B cell (primary cell): ENCODE measurements at regions not wholly inside any gene's neighbourhood (a gene's known extent, or its start where the extent isn't known, plus 50 kb on each side); places are given as distances from the start of the nearest gene placed in this dataset.

Experiments
- ATAC-seq: fragments of 200-7000 bp; cut with Tn5 transposase; one replicate; pipeline ENCODE4 v1.10.0; 2021; ENCODE audit warnings: low read depth, mild to moderate bottlenecking, moderate number of reproducible peaks, moderate library complexity
- CTCF ChIA-PET: fragments of 350-600 bp; sonication (Branson Sonifier 250); formaldehyde crosslinking; loops from one replicate; lab custom pipeline; 2021; ENCODE audit warnings: antibody characterized with exemption, inconsistent platforms; lab: Charles Lee
- POLR2A ChIA-PET: fragments of 350-600 bp; sonication (Branson Sonifier 250); formaldehyde crosslinking; loops from one replicate; lab custom pipeline; 2021; ENCODE audit warnings: antibody characterized with exemption; lab: Charles Lee
- DNase-seq: peaks from one replicate; pipeline ENCODE4 v3.0.0; 2013
- H2AFZ ChIP-seq: 2 replicates; pipeline ENCODE4 v1.6.1; 2012; ENCODE audit warnings: mild to moderate bottlenecking, low read depth, low read length; ENCODE audit not compliant: insufficient read depth, poor library complexity, severe bottlenecking
- H3K27ac ChIP-seq, 2 donors: 1 replicate in 1 of 2; 2 replicates in 1 of 2; pipeline ENCODE4 v1.5.1; 2012 to 2013; ENCODE audit warnings: low read length in 2 of 2, mild to moderate bottlenecking in 2 of 2, moderate library complexity in 1 of 2
- H3K27me3 ChIP-seq, 4 experiments: fragments of 200-600 bp in 1 of 4; sonication (generic) in 1 of 4; replicated peaks in 1 of 4; 1 replicate in 2 of 4; 2 replicates in 2 of 4; pipeline versions ENCODE4 v1.6.1 to v1.7.0; 2013 to 2016; ENCODE audit warnings: low read length in 3 of 4, mild to moderate bottlenecking in 2 of 4, mixed read lengths in 1 of 4, moderate library complexity in 1 of 4; ENCODE audit not compliant: insufficient read depth in 4 of 4, control insufficient read depth in 3 of 4; ENCODE audit errors: control extremely low read depth in 1 of 4
- H3K36me3 ChIP-seq, 2 experiments: replicated peaks in 1 of 2; 1 replicate in 1 of 2; 2 replicates in 1 of 2; pipeline versions ENCODE4 v1.6.1 to v1.7.1; 2013; ENCODE audit warnings: low read length in 1 of 2; ENCODE audit not compliant: insufficient read depth in 2 of 2, control insufficient read depth in 1 of 2; ENCODE audit errors: control extremely low read depth in 1 of 2, extremely low read depth in 1 of 2
- H3K4me1 ChIP-seq, 2 donors: fragments of 200-600 bp in 1 of 2; sonication (generic) in 1 of 2; 1 replicate in 1 of 2; 2 replicates in 1 of 2; pipeline versions ENCODE4 v1.5.1 to v1.6.1; 2013 to 2017; ENCODE audit warnings: low read length in 2 of 2; ENCODE audit not compliant: control insufficient read depth in 2 of 2, insufficient read depth in 2 of 2
- H3K4me2 ChIP-seq: replicated peaks from 2 replicates; pipeline ENCODE3; 2012; ENCODE audit warnings: mild to moderate bottlenecking, low read depth, low read length; ENCODE audit not compliant: poor library complexity, severe bottlenecking
- H3K4me3 ChIP-seq, 5 experiments: fragments of 200-600 bp in 1 of 5; sonication (generic) in 1 of 5; 1 replicate in 3 of 5; 2 replicates in 2 of 5; pipeline versions ENCODE4 v1.5.1 to v1.7.0; 2011 to 2016; ENCODE audit warnings: low read length in 4 of 5, mild to moderate bottlenecking in 4 of 5, low read depth in 2 of 5, control low read depth in 1 of 5, moderate library complexity in 1 of 5; ENCODE audit not compliant: insufficient read depth in 1 of 5; ENCODE audit errors: control extremely low read depth in 1 of 5, extremely low read depth in 1 of 5
- H3K79me2 ChIP-seq: fragments of 200-600 bp; sonication (generic); one replicate; pipeline ENCODE4 v1.6.0; 2016; ENCODE audit warnings: low read length; ENCODE audit not compliant: control insufficient read depth, insufficient read depth
- H3K9ac ChIP-seq: fragments of 200-600 bp; sonication (generic); 2 replicates; pipeline ENCODE4 v1.6.1; 2017; ENCODE audit warnings: mild to moderate bottlenecking, low read length, moderate library complexity
- H3K9me3 ChIP-seq, 3 donors: one replicate each; pipeline versions ENCODE4 v1.6.1 to v1.7.1; 2013; ENCODE audit warnings: low read length in 2 of 3; ENCODE audit not compliant: control insufficient read depth in 2 of 3, insufficient read depth in 1 of 3; ENCODE audit errors: control extremely low read depth in 1 of 3
- H4K20me1 ChIP-seq: 2 replicates; pipeline ENCODE4 v1.6.0; 2012; ENCODE audit warnings: mild to moderate bottlenecking, low read length; ENCODE audit not compliant: insufficient read depth, control insufficient read depth, poor library complexity, severe bottlenecking
- H3K27ac Mint-ChIP-seq: one replicate; pipeline ENCODE4 v1.8.0; 2021; ENCODE audit warnings: mixed read lengths
- H3K27me3 Mint-ChIP-seq: one replicate; pipeline ENCODE4 v1.8.0; 2021; ENCODE audit warnings: mixed read lengths
- H3K4me1 Mint-ChIP-seq: one replicate; pipeline ENCODE4 v1.8.0; 2021; ENCODE audit warnings: mixed read lengths
- H3K4me3 Mint-ChIP-seq: one replicate; pipeline ENCODE4 v1.8.0; 2021; ENCODE audit warnings: mixed read lengths
- H3K9me3 Mint-ChIP-seq: one replicate; pipeline ENCODE4 v1.8.0; 2022; ENCODE audit warnings: mixed read lengths; ENCODE audit not compliant: insufficient read depth
- EZH2 ChIP-seq: IDR thresholded peaks from 2 replicates; pipeline ENCODE4 v1.6.1; 2012; ENCODE audit warnings: borderline replicate concordance, low read depth, mild to moderate bottlenecking, moderate library complexity, low read length; ENCODE audit not compliant: insufficient read depth, poor library complexity, severe bottlenecking
- WGBS: methylation state at CpG from one replicate; pipeline ENCODE4 v1.1.5; 2013; ENCODE audit warnings: missing lambda C conversion rate; ENCODE audit not compliant: insufficient coverage; 5-methylcytosine and 5-hydroxymethylcytosine counted together
- intact Hi-C: fragments of 100-400 bp; cut with micrococcal nuclease; formaldehyde crosslinking; loops from one replicate; pipeline ENCODE4 v1.10.0; 2022
- TF ChIP-seq, protein P1 (sequence below): fragments of 200-600 bp; IDR thresholded peaks from one replicate; pipeline ENCODE4 v1.8.0; 2022; ENCODE audit warnings: antibody characterized with exemption, mild to moderate bottlenecking

DNA sequence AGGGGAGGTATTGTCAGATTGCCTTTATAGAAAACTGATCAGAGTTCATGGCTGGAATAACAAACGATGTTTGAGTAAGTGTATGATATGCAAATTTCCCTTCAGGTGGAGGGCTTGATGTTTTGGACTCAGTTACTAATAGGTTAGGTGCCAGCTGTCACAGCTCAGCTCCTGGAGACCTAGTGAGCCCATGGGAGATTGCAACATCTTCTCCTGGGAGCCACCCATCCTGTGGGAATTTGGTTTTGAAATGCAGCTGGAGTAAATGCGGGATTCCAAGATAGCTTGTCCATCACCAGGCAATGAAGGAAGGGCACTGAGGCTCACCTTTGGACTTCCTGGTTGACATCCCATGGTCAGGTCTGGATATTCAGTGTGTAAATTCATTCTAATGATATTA lies 211.4 kb upstream of the NRIP1 start:
- H3K4me1 ChIP-seq = no peaks in the 10 kb centered on the region
- intact Hi-C loops = no loop called here
- POLR2A ChIA-PET = no interaction called here
- H3K4me2 ChIP-seq = no peak overlapping the region
- no peaks in the 10 kb centered on the region for H3K27me3 ChIP-seq
- no peaks in the 10 kb centered on the region for H3K9me3 ChIP-seq
- no peaks in the 10 kb centered on the region for H4K20me1 ChIP-seq
- Mint-ChIP-seq H3K27me3 (no peaks in the 10 kb centered on the region), H3K27ac (no peak overlapping the region), H3K9me3 (no peaks in the 10 kb centered on the region), H3K4me1 (no peaks in the 10 kb centered on the region), H3K4me3 (no peak overlapping the region)
- no peaks in the 10 kb centered on the region for H3K36me3 ChIP-seq
- DNase-seq (no peak), ATAC-seq (no peak)
- H3K9ac ChIP-seq = no peak overlapping the region
- H2AFZ ChIP-seq = no peak overlapping the region
- no peaks in the 10 kb centered on the region for H3K79me2 ChIP-seq
- 78% methylated on average over 2 of the region's 2 CpGs for WGBS
- CTCF ChIA-PET = no interaction called here
- no peak overlapping the region for H3K4me3 ChIP-seq
- no peak overlapping the region for H3K27ac ChIP-seq
- TF ChIP-seq, protein P1, sequence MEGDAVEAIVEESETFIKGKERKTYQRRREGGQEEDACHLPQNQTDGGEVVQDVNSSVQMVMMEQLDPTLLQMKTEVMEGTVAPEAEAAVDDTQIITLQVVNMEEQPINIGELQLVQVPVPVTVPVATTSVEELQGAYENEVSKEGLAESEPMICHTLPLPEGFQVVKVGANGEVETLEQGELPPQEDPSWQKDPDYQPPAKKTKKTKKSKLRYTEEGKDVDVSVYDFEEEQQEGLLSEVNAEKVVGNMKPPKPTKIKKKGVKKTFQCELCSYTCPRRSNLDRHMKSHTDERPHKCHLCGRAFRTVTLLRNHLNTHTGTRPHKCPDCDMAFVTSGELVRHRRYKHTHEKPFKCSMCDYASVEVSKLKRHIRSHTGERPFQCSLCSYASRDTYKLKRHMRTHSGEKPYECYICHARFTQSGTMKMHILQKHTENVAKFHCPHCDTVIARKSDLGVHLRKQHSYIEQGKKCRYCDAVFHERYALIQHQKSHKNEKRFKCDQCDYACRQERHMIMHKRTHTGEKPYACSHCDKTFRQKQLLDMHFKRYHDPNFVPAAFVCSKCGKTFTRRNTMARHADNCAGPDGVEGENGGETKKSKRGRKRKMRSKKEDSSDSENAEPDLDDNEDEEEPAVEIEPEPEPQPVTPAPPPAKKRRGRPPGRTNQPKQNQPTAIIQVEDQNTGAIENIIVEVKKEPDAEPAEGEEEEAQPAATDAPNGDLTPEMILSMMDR = no peak
- TF ChIP-seq EZH2 = no peak

DNA sequence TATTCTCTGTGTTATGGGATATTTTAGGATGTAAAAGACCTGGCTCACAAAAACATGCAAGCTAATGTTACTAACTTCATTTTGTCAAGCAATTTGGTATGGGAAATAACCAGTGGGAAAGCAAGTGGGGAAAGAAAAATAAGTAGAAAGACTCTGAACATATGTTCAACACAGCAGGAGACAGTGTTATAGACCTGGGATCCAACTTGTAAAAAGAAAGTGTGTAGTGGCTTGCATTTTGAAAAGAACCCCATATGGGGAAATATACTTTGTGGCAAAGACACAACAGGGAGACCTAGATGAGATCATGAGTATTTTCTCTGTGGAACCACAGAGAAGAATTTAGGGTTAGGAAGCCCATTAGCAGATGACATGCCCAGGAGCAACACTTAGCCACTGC lies 212.7 kb upstream of the NRIP1 start:
- Histone ChIP-seq H3K27me3 (no peaks in the 10 kb centered on the region), H3K9me3 (no peaks in the 10 kb centered on the region), H2AFZ (no peak overlapping the region), H3K4me2 (no peak overlapping the region), H3K79me2 (no peaks in the 10 kb centered on the region), H3K9ac (no peak overlapping the region), H3K4me3 (no peak overlapping the region), H3K4me1 (no peaks in the 10 kb centered on the region), H3K36me3 (no peaks in the 10 kb centered on the region), H3K27ac (no peak overlapping the region), H4K20me1 (no peaks in the 10 kb centered on the region)
- ChIA-PET POLR2A (no interaction called here), CTCF (no interaction called here)
- H3K4me1 Mint-ChIP-seq = no peaks in the 10 kb centered on the region
- no peak for TF ChIP-seq EZH2
- TF ChIP-seq, protein P1 = no peak
- intact Hi-C loops = no loop called here
- no peaks in the 10 kb centered on the region for H3K27me3 Mint-ChIP-seq
- ATAC-seq (no peak), DNase-seq (no peak)
- H3K9me3 Mint-ChIP-seq = no peaks in the 10 kb centered on the region
- no peak overlapping the region for H3K4me3 Mint-ChIP-seq
- H3K27ac Mint-ChIP-seq = no peak overlapping the region
